Glutamatergic neuron (in vitro differentiated cells): ENCODE measurements at regions not wholly inside any gene's neighbourhood (a gene's known extent, or its start where the extent isn't known, plus 50 kb on each side); places are given as distances from the start of the nearest gene placed in this dataset.
"Not testable (repeated sequence)": the region's sequence is repeated elsewhere in the genome, so short reads cannot be mapped to it uniquely, and the experiment has no call there.

Experiments used
- DNase-seq: peaks from one replicate; pipeline ENCODE4 v3.0.0; 2022
- H3K27ac Mint-ChIP-seq: one replicate; pipeline ENCODE4 v1.8.0; 2020; ENCODE audit warnings: mild to moderate bottlenecking, mixed read lengths, inconsistent platforms; ENCODE audit not compliant: unreplicated experiment
- H3K27me3 Mint-ChIP-seq: one replicate; pipeline ENCODE4 v1.8.0; 2020; ENCODE audit warnings: mild to moderate bottlenecking, moderate library complexity, mixed read lengths, inconsistent platforms; ENCODE audit not compliant: unreplicated experiment
- H3K36me3 Mint-ChIP-seq: one replicate; pipeline ENCODE4 v1.8.0; 2020; ENCODE audit warnings: mild to moderate bottlenecking, mixed read lengths, inconsistent platforms; ENCODE audit not compliant: unreplicated experiment
- H3K4me1 Mint-ChIP-seq: one replicate; pipeline ENCODE4 v1.8.0; 2020; ENCODE audit warnings: mild to moderate bottlenecking, low read depth, mixed read lengths, inconsistent platforms; ENCODE audit not compliant: unreplicated experiment
- H3K4me3 Mint-ChIP-seq: one replicate; pipeline ENCODE4 v1.8.0; 2020; ENCODE audit warnings: mild to moderate bottlenecking, mixed read lengths, inconsistent platforms; ENCODE audit not compliant: unreplicated experiment
- H3K9me3 Mint-ChIP-seq: one replicate; pipeline ENCODE4 v1.8.0; 2020; ENCODE audit warnings: mild to moderate bottlenecking, moderate library complexity, mixed read lengths, inconsistent platforms; ENCODE audit not compliant: unreplicated experiment
- TF ChIP-seq, protein P1 (sequence below): fragments of 200-600 bp; sonication (generic); IDR thresholded peaks from one replicate; pipeline ENCODE4 v1.5.0; 2021; ENCODE audit not compliant: partially characterized antibody, unreplicated experiment

DNA sequence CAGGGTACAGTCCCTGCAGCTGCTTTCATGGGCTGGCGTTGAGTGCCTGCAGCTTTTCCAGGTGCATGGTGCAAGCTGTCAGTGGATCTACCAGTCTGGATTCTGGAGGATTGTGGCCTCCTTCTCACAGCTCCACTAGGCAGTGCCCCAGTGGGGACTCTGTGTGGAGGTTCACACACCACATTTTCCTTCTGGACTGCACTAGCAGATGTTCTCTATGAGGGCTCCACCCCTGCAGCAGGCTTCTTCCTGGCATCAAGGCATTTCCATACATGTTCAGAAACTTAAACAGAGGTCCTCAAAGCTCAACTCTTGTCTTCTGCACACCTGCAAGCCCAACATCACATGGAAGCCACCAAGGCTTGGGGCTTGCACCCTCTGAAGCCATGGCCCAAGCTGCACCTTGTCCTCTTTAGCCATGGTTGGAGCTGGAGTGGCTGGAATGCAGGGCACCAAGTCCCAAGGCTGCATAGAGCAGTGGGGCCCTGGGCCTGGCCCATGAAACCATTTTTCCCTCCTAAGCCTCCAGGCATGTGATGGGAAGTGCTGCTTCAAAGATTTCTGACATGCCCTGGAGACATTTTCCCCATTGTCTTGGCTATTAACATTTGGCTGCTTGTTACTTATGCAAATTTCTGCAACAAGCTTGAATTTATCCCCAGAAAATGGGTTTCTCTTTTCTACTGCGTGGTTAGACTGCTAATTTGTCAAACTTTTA lies 250.2 kb upstream of the COPS8 start:
- Mint-ChIP-seq H3K4me3 (no peak overlapping the region), H3K9me3 (peaks cover 9% of the 10 kb centered on the region), H3K27me3 (peaks cover 4% of the 10 kb centered on the region), H3K4me1 (no peaks in the 10 kb centered on the region), H3K27ac (no peak overlapping the region), H3K36me3 (peaks cover 18% of the 10 kb centered on the region)
- TF ChIP-seq, protein P1, sequence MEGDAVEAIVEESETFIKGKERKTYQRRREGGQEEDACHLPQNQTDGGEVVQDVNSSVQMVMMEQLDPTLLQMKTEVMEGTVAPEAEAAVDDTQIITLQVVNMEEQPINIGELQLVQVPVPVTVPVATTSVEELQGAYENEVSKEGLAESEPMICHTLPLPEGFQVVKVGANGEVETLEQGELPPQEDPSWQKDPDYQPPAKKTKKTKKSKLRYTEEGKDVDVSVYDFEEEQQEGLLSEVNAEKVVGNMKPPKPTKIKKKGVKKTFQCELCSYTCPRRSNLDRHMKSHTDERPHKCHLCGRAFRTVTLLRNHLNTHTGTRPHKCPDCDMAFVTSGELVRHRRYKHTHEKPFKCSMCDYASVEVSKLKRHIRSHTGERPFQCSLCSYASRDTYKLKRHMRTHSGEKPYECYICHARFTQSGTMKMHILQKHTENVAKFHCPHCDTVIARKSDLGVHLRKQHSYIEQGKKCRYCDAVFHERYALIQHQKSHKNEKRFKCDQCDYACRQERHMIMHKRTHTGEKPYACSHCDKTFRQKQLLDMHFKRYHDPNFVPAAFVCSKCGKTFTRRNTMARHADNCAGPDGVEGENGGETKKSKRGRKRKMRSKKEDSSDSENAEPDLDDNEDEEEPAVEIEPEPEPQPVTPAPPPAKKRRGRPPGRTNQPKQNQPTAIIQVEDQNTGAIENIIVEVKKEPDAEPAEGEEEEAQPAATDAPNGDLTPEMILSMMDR = no peak
- no peak for DNase-seq

DNA sequence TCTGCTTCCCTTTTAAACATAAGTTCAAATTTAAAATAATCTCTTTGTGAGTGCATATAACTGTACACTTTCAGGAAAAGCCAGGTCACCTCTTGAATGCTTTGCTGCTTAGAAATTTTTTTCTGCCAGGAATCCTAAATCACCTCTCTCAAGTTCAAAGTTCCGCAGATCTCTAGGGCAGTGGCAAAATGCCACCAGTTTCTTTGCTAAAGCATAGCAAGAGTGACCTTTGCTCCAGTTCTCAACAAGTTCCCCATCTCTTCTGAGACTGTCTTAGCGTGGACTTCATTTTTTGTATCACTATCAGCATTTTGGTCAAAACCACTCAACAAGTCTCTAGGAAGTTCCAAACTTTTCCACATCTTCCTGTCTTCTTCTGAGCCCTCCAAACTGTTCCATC lies 249.7 kb upstream of the COPS8 start:
- H3K9me3 Mint-ChIP-seq, H3K27me3 Mint-ChIP-seq, H3K4me1 Mint-ChIP-seq, H3K27ac Mint-ChIP-seq, DNase-seq, H3K4me3 Mint-ChIP-seq: not testable (repeated sequence)
- H3K36me3 Mint-ChIP-seq = peaks cover 18% of the 10 kb centered on the region

DNA sequence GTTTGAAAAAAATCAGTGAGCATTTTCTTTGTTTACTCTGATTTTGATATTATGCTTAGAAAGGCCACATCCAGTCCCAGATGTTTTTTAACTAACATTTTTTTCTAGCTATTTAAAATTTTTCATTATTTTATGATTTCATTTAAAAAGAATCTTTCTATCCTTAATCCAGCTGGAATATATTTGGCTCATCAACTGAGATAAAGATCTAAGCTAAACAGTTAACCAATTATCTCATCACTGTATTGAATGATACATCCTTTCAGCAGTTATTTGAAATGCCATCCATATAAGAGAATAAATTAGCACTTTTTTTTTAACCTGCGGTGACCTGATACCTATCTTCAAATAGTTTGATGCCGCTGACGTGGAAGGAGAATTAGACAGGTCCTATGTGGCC lies 245.5 kb upstream of the COPS8 start:
- H3K27me3 Mint-ChIP-seq = no peaks in the 10 kb centered on the region
- peaks cover 18% of the 10 kb centered on the region for H3K9me3 Mint-ChIP-seq
- TF ChIP-seq, protein P1 = no peak

DNA sequence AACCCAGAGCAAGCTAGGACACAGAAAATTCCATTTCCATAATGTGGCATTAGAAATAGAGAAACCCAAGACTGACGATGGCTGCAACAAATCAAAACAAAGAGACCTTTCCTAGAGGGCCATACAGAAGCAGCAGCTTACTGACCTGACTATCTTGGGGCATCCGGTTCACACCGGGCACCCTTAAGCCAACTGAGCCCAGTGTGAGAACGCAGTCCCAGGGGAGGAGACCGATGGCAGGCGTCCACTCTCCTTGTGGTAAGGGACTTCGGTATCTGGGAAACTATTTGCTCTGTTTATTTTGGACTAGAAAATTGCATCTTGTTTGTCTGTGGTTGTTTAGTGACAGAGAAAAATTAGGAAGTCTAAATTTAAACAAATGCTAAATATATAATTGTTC lies 244.8 kb upstream of the COPS8 start:
- no peak overlapping the region for H3K4me3 Mint-ChIP-seq
- TF ChIP-seq, protein P1 = no peak
- DNase-seq = no peak
- no peaks in the 10 kb centered on the region for H3K4me1 Mint-ChIP-seq
- no peak overlapping the region for H3K27ac Mint-ChIP-seq
- peaks cover 20% of the 10 kb centered on the region for H3K36me3 Mint-ChIP-seq
- H3K27me3 Mint-ChIP-seq = no peaks in the 10 kb centered on the region
- peaks cover 17% of the 10 kb centered on the region for H3K9me3 Mint-ChIP-seq

More for the DNA sequence above, 245.5 kb upstream of the COPS8 start:
- Mint-ChIP-seq H3K27ac (no peak overlapping the region), H3K4me1 (no peaks in the 10 kb centered on the region), H3K4me3 (no peak overlapping the region), H3K36me3 (peaks cover 20% of the 10 kb centered on the region)
- DNase-seq = no peak

DNA sequence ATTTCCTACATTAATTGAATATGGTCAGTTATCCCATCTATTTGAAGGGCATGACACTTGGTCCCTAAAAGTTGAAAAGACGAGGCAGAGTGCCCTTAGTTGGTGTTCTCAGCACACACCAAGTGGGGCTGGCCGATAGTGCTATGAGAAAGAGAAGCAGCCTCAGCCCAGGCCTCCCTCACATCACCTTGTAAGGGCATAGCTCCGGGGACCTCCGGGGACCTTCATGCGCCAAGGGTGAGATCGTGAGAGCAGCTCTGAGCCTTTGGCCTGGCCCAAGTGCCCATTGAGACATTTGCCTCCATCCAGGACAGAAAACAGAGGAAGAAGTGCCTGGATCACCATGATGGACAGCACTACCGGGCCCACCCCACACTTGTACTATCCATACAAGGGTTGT lies 244.3 kb upstream of the COPS8 start:
- Mint-ChIP-seq H3K4me1 (no peaks in the 10 kb centered on the region), H3K4me3 (no peak overlapping the region), H3K9me3 (peaks cover 16% of the 10 kb centered on the region)

More for the DNA sequence above, 244.3 kb upstream of the COPS8 start:
- TF ChIP-seq, protein P1 = no peak
- Mint-ChIP-seq H3K27me3 (peaks cover 1% of the 10 kb centered on the region), H3K27ac (no peak overlapping the region), H3K36me3 (peaks cover 18% of the 10 kb centered on the region)
- DNase-seq = no peak
